Left colon (tissue), 2 donors: ENCODE measurements at regions not wholly inside any gene's neighbourhood (a gene's known extent, or its start where the extent isn't known, plus 50 kb on each side); places are given as distances from the start of the nearest gene placed in this dataset.

Source experiments
- ATAC-seq: fragments of 200-7000 bp; cut with Tn5 transposase; one replicate; pipeline ENCODE4 v1.9.1; 2020; ENCODE audit warnings: mild to moderate bottlenecking, moderate library complexity
- DNase-seq, 2 donors: peaks; one replicate each; pipeline ENCODE4 v3.0.0-alpha.2; 2020
- intact Hi-C, 2 donors: fragments of 100-400 bp; cut with DNase I in 1 of 2; cut with micrococcal nuclease in 1 of 2; formaldehyde crosslinking; loops; one replicate each; pipeline versions ENCODE4 v1.11.2 to v1.14.0; 2022; cut with DNase I, micrococcal nuclease
- donor health status: DM: no; HTN: no; CAD: no.
- donor health status: DM: yes; HTN: yes; CAD: no.

DNA sequence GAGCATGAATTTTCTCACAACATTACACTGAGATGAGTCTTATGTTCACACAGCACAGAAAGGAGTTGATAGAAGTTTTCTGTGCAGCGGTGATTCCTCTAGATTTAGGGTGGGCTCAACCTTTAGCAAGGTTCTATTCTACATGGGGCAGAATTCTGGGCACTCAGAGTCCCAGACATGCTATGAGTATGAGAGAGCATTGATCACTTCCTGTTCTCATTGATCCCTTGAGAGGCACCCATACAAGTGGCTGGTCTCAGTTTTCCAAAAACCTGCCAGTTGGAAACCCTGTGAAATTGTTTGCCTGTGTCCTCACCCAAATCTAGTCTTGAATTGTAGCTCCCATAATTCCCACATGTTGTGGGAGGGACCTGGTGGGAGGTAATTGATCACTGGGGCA lies 112.5 kb upstream of the NR2F2 start:
- intact Hi-C loops: no loop called here
- no peak for ATAC-seq
- no peak for DNase-seq

DNA sequence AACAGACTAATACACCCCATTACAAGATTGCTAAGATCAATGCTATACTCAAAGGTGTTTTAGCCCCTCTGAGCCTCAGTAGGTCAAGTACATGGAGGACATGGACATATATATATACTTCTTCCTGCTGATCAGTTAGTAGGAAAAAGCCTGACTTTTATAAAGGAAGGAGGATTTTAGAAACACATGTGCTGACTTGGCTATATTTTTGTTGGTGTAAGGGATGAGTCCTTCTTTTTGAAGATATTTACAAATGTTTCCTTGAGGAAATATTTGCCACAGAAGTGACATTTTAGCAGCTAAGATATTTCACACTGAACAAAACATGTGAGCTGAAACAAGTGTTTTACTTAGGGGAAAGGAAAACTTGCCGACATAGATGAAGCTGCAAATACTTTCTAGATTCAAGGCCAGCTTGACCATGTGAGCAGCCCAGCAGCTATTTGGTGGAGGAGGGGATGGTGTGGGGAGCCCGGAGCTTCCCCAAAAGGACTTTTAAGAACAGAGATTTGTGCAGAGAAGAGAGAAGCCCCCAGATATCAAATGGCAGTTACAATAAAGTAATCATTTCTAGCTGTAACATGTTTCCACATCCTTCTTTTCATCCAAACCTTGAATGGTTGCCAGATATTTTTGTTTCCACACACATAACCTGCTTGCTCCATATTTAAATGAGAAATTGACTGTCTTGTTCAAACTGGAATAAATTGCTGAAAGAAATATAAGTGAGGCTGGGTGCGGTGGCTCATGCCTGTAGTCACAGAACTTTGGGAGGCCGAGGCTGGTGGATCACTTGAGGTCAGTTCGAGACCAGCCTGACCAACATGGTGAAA lies 111.7 kb upstream of the NR2F2 start:
- ATAC-seq (no peak), DNase-seq (no peak)
- intact Hi-C loops: no loop called here

DNA sequence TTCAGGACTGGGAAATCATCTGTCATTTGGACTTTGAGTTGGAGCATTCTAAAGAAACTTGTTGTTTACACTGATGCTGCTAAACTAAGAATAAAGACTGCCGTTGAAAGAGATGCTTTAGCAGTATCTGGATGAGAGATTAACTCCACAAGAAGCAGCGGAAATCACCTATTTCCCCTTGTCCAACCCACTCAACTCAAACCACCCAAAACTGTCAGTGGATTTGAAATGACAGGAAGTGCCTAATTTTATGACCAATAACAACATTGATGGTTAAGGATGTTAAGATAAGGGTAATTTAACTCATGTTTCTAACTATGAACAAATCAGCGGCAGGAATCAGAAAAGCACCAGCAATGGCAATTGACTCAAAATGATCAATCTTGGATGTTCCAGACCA lies 110.8 kb upstream of the NR2F2 start:
- intact Hi-C loops: no loop called here
- DNase-seq (no peak), ATAC-seq (no peak)

GRCh38 chr15:96220657-96221056 lies 109.8 kb upstream of the NR2F2 start:
- DNase-seq: no peak

DNA sequence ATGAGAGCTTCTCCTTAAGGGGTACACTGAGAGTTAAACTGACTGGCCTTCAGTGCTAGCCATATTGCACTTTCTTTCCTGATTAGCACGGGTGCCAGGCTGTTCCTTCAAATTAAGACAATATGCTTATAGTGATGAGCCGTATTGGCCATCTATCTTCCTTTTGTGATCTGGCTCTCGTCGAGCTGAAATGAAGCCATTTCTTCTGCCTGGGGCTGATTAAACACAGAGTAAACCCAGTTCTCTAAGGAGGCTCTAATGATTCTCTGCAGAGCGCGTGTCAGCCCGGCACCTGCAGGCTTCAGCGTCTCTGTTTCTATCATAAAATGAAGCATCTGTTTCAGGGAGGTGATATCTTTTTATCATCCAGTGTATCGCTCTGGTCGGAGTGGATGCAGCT lies 107.5 kb upstream of the NR2F2 start:
- no peak for ATAC-seq
- intact Hi-C loops: no loop called here
- no peak for DNase-seq

More at GRCh38 chr15:96220657-96221056, 109.8 kb upstream of the NR2F2 start:
- no peak for ATAC-seq
- intact Hi-C loops: no loop called here

- DNase-seq (no peak), ATAC-seq (no peak)
- intact Hi-C loops: no loop called here
Observed at GRCh38 chr15:96223939-96224338, 106.6 kb upstream of the NR2F2 start.

DNA sequence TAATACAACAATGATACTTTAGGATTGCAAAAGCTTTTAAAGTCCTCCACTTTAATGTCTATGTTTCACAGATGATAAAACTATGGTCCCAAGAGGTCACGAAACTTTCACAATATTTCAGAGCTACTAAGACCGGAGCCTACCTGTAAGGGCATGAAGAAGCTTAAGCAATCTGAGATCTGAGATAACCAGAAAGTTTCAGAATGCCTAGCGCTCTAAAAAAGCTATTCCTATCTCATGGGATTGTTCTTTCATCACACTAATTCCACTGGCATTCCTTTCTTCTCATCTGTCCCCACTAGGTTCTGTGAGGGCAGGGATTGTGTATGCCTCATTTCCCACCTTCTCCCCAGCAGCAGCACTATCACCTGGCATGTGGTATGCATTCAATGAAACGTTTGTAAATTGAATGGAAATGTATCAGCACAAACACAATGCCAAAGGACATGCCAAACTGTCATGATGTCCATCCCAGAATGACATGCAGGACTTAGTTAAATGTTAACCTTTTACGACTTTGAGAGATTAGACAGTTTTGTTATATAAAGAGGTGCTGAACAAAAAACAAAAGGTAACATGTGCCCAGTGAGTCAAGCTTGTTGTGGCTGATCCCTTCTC lies 104.7 kb upstream of the NR2F2 start:
- ATAC-seq: no peak
- DNase-seq: no peak
- intact Hi-C loops: no loop called here

- intact Hi-C loops: no loop called here
- DNase-seq (no peak), ATAC-seq (no peak)
Observed at GRCh38 chr15:96230526-96231181, 99.8 kb upstream of the NR2F2 start.

DNA sequence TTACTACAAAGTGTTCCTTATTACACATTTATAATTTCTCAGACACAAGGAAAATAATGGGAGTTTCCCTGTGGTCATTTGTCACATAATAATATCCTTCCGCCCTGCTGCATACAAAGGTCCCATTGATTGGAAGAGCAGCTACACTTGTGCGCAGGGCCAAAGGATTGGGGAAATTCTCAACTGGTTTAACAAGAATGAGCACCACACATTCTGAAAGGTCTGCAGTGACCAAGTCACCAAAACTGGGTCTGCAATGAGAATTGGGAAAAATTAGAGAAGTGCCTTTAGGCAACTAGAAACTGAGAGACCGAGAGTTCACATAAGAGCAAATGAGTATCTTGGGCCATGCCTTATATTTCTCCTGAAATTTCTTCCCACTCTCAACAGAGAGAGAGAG lies 98.2 kb upstream of the NR2F2 start:
- ATAC-seq (no peak), DNase-seq (no peak)
- intact Hi-C loops: no loop called here

- DNase-seq (peak in 1 of 2 donors; percentile 4), ATAC-seq (no peak)
- intact Hi-C loops: no loop called here
Observed at GRCh38 chr15:96234109-96234892, 96.2 kb upstream of the NR2F2 start.

- intact Hi-C loops: no loop called here
- no peak for DNase-seq
- ATAC-seq: no peak
Observed at GRCh38 chr15:96237002-96237401, 93.5 kb upstream of the NR2F2 start.

GRCh38 chr15:96242761-96243160 lies 87.7 kb upstream of the NR2F2 start:
- DNase-seq: no peak
- intact Hi-C loops: no loop called here
- ATAC-seq: no peak

DNA sequence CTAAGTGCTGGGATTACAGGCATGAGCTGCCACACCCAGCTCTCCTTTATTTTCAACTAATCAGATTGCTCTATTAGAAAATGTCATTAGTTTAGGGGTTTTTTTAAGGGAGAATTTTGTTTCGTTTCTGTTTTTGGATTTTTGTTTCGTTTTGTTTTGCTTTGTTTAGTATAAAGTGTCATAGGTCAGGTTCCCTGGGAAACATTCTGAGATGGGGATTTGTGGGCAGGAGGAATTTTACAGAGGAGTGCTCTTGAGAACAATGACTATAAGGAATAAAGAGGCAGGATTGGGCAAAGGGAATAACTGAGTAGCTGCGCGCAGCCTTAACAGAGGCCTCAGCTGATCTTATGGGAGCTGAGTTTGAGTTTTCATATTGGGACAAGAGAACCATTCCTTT lies 86.8 kb upstream of the NR2F2 start:
- ATAC-seq: no peak
- intact Hi-C loops: no loop called here
- DNase-seq: no peak

GRCh38 chr15:96245252-96245651 lies 85.2 kb upstream of the NR2F2 start:
- intact Hi-C loops: no loop called here
- DNase-seq (no peak), ATAC-seq (no peak)

- ATAC-seq: no peak
- no peak for DNase-seq
- intact Hi-C loops: no loop called here
Observed at GRCh38 chr15:96246057-96246456, 84.4 kb upstream of the NR2F2 start.

GRCh38 chr15:96247621-96248305 lies 82.7 kb upstream of the NR2F2 start:
- no peak for DNase-seq
- no peak for ATAC-seq
- intact Hi-C loops: no loop called here

DNA sequence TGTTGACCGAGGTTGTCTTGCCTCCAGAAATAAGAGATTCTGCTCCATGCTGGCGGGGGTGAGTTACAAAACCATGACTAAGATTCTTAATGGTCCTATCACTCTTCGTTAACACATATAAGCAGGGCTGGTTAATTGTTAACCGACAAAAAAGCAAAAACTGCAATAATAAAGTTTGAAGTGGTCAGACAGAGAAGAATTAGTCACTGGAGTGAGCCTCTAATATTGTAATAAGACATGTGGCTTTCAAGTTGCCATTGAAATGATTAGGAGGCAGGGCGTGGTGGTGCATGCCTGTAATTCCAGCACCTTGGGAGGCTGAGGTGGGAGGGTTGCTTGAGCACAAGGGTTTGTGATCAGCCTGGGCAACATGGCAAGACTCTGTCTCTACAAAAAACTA lies 78.4 kb upstream of the NR2F2 start:
- DNase-seq: no peak
- no peak for ATAC-seq
- intact Hi-C loops: no loop called here

- DNase-seq (no peak), ATAC-seq (no peak)
- intact Hi-C loops: no loop called here
Observed at GRCh38 chr15:96253006-96253747, 77.3 kb upstream of the NR2F2 start.
